Natural killer cell (primary cell): ENCODE measurements at regions not wholly inside any gene's neighbourhood (a gene's known extent, or its start where the extent isn't known, plus 50 kb on each side); places are given as distances from the start of the nearest gene placed in this dataset.

ENCODE experiments used
- ATAC-seq, 3 donors: fragments of 150-1000 bp in 2 of 3; fragments of 200-7000 bp in 1 of 3; cut with Tn5 transposase; 1 replicate in 1 of 3; 2 replicates in 2 of 3; pipeline ENCODE4 v1.10.0; 2021; ENCODE audit warnings: mild to moderate bottlenecking in 2 of 3, moderate library complexity in 2 of 3
- DNase-seq, 2 donors: peaks; one replicate each; pipeline versions ENCODE4 v3.0.0 to v3.0.0-alpha.2; 2013 to 2021; ENCODE audit warnings: mixed read lengths in 1 of 2
- H3K27ac ChIP-seq: one replicate; pipeline ENCODE4 v1.5.1; 2013; ENCODE audit warnings: mild to moderate bottlenecking, low read length
- H3K27me3 ChIP-seq: one replicate; pipeline ENCODE4 v1.6.1; 2013; ENCODE audit warnings: low read length; ENCODE audit not compliant: control insufficient read depth, insufficient read depth
- H3K36me3 ChIP-seq: one replicate; pipeline ENCODE4 v1.6.1; 2013; ENCODE audit warnings: low read length; ENCODE audit not compliant: control insufficient read depth, insufficient read depth
- H3K4me1 ChIP-seq: one replicate; pipeline ENCODE4 v1.6.1; 2013; ENCODE audit warnings: low read length; ENCODE audit not compliant: control insufficient read depth, insufficient read depth
- H3K4me3 ChIP-seq: one replicate; pipeline ENCODE4 v1.5.1; 2013; ENCODE audit warnings: low read length
- H3K9me3 ChIP-seq: one replicate; pipeline ENCODE4 v1.6.1; 2013; ENCODE audit warnings: low read length; ENCODE audit not compliant: control insufficient read depth, insufficient read depth
- H3K27ac Mint-ChIP-seq, 2 donors: one replicate each; pipeline ENCODE4 v1.8.0; 2022; ENCODE audit warnings: mild to moderate bottlenecking in 2 of 2, mixed read lengths in 2 of 2, moderate library complexity in 1 of 2
- H3K27me3 Mint-ChIP-seq, 2 donors: one replicate each; pipeline ENCODE4 v1.8.0; 2022; ENCODE audit warnings: low read depth in 2 of 2, mixed read lengths in 2 of 2
- H3K36me3 Mint-ChIP-seq: one replicate; pipeline ENCODE4 v1.8.0; 2022; ENCODE audit warnings: mixed read lengths
- H3K4me1 Mint-ChIP-seq, 2 donors: one replicate each; pipeline ENCODE4 v1.8.0; 2022; ENCODE audit warnings: mixed read lengths in 2 of 2
- H3K4me3 Mint-ChIP-seq: one replicate; pipeline ENCODE4 v1.8.0; 2022; ENCODE audit warnings: mild to moderate bottlenecking, moderate library complexity, mixed read lengths
- H3K9me3 Mint-ChIP-seq, 2 donors: one replicate each; pipeline ENCODE4 v1.8.0; 2022; ENCODE audit warnings: mixed read lengths in 2 of 2
- WGBS: methylation state at CpG from one replicate; pipeline ENCODE4 v1.1.7; 2013; ENCODE audit warnings: missing lambda C conversion rate; ENCODE audit not compliant: insufficient coverage; 5-methylcytosine and 5-hydroxymethylcytosine counted together
- intact Hi-C: fragments of 100-400 bp; cut with micrococcal nuclease; formaldehyde crosslinking; loops from one replicate; pipeline ENCODE4 v1.14.2; 2022
- TF ChIP-seq, protein P1 (sequence below): fragments of 200-600 bp; IDR thresholded peaks from one replicate; pipeline ENCODE4 v1.8.0; 2022; ENCODE audit warnings: antibody characterized with exemption

GRCh38 chr13:101003566-101003965 is 329.0 kb upstream of the TMTC4 start:
- Histone ChIP-seq H3K27me3 (no peaks in the 10 kb centered on the region), H3K4me3 (no peak overlapping the region), H3K36me3 (no peaks in the 10 kb centered on the region), H3K9me3 (no peaks in the 10 kb centered on the region), H3K27ac (no peak overlapping the region), H3K4me1 (no peaks in the 10 kb centered on the region)
- H3K27me3 Mint-ChIP-seq, result peaks cover 4 to 6% of the 10 kb centered on the region in 2 donors
- no peak for DNase-seq
- H3K27ac Mint-ChIP-seq, result no peak overlapping the region
- no peak for ATAC-seq
- no peak overlapping the region for H3K4me3 Mint-ChIP-seq
- H3K4me1 Mint-ChIP-seq, result no peaks in the 10 kb centered on the region
- H3K36me3 Mint-ChIP-seq, result no peaks in the 10 kb centered on the region
- TF ChIP-seq, protein P1, sequence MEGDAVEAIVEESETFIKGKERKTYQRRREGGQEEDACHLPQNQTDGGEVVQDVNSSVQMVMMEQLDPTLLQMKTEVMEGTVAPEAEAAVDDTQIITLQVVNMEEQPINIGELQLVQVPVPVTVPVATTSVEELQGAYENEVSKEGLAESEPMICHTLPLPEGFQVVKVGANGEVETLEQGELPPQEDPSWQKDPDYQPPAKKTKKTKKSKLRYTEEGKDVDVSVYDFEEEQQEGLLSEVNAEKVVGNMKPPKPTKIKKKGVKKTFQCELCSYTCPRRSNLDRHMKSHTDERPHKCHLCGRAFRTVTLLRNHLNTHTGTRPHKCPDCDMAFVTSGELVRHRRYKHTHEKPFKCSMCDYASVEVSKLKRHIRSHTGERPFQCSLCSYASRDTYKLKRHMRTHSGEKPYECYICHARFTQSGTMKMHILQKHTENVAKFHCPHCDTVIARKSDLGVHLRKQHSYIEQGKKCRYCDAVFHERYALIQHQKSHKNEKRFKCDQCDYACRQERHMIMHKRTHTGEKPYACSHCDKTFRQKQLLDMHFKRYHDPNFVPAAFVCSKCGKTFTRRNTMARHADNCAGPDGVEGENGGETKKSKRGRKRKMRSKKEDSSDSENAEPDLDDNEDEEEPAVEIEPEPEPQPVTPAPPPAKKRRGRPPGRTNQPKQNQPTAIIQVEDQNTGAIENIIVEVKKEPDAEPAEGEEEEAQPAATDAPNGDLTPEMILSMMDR, result no peak
- peaks cover 0 to 2% of the 10 kb centered on the region in 2 donors for H3K9me3 Mint-ChIP-seq
- intact Hi-C loops, result no loop called here

DNA sequence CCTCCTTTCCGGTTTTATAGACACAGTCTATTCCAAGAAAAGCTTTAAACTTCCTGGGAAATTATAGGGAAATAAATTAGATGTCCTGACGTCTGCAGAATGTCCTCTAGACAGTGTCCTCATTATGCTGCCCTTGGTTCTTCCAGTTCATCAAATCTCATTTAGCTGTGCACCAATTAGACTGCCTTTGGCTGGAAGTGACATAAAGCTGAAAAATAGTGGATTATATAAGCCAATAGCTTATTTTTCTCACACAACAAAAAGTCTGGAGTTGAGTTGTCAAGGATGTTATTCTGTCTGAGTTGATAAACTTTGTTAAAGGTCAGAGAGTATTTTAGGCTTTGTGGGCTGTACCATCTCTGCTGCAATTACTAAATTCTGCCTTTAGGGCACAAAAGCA is 314.8 kb upstream of the TMTC4 start:
- H3K4me1 ChIP-seq, result no peaks in the 10 kb centered on the region
- H3K27me3 Mint-ChIP-seq, result peaks cover 9 to 15% of the 10 kb centered on the region in 2 donors
- DNase-seq (no peak), ATAC-seq (no peak)
- TF ChIP-seq, protein P1, result no peak
- H3K4me3 ChIP-seq, result no peak overlapping the region
- no peaks in the 10 kb centered on the region for H3K36me3 ChIP-seq
- no peaks in the 10 kb centered on the region for H3K9me3 ChIP-seq
- no peaks in the 10 kb centered on the region for H3K36me3 Mint-ChIP-seq
- no peaks in the 10 kb centered on the region for H3K9me3 Mint-ChIP-seq
- no peak overlapping the region for H3K27ac Mint-ChIP-seq
- no peak overlapping the region for H3K4me3 Mint-ChIP-seq
- 40% methylated on average over 1 of the region's 2 CpGs for WGBS
- no peaks in the 10 kb centered on the region for H3K27me3 ChIP-seq
- H3K4me1 Mint-ChIP-seq, result peaks cover 0 to 2% of the 10 kb centered on the region in 2 donors
- H3K27ac ChIP-seq, result no peak overlapping the region
- intact Hi-C loops, result no loop called here

- Mint-ChIP-seq H3K4me3 (no peak overlapping the region), H3K36me3 (no peaks in the 10 kb centered on the region), H3K27ac (no peak overlapping the region), H3K27me3 (peaks cover 9 to 15% of the 10 kb centered on the region in 2 donors), H3K4me1 (peaks cover 0 to 5% of the 10 kb centered on the region in 2 donors), H3K9me3 (no peaks in the 10 kb centered on the region)
- TF ChIP-seq, protein P1, result no peak
- Histone ChIP-seq H3K4me3 (no peak overlapping the region), H3K27me3 (no peaks in the 10 kb centered on the region), H3K36me3 (no peaks in the 10 kb centered on the region), H3K27ac (no peak overlapping the region), H3K9me3 (no peaks in the 10 kb centered on the region), H3K4me1 (no peaks in the 10 kb centered on the region)
- ATAC-seq, result no peak
- intact Hi-C loops, result no loop called here
- WGBS, result 58% methylated on average over 2 of the region's 2 CpGs
- DNase-seq, result no peak
Observed at GRCh38 chr13:100988921-100989320, 314.3 kb upstream of the TMTC4 start.

DNA sequence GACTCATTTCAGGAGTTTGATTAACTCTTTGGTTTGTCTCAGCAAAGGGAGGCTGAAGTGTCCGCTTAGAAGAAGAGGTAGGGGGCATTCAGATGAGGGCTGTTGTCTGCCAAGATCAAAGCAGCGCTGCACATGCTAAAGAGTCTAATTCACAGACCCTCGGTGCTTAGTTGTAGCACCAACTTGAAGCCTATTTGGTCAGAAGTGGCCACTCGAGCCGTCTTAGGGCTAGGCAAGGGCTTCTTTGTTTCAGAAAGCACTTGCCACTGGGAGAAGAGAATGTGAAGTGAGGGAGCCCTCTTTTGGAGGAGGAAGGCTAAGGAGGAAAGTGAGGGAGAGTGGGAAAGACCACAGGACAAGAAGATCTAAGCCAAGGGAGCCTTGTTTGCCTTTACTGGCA is 313.4 kb upstream of the TMTC4 start:
- ATAC-seq (no peak), DNase-seq (no peak)
- WGBS, result 37% methylated on average over 5 of the region's 5 CpGs
- no peaks in the 10 kb centered on the region for H3K9me3 Mint-ChIP-seq
- no peak overlapping the region for H3K4me3 Mint-ChIP-seq
- H3K36me3 Mint-ChIP-seq, result no peaks in the 10 kb centered on the region
- Histone ChIP-seq H3K27me3 (no peaks in the 10 kb centered on the region), H3K9me3 (no peaks in the 10 kb centered on the region), H3K27ac (no peak overlapping the region), H3K36me3 (no peaks in the 10 kb centered on the region), H3K4me1 (no peaks in the 10 kb centered on the region), H3K4me3 (no peak overlapping the region)
- peaks cover 9 to 15% of the 10 kb centered on the region in 2 donors for H3K27me3 Mint-ChIP-seq
- intact Hi-C loops, result no loop called here
- H3K4me1 Mint-ChIP-seq, result peaks cover 0 to 5% of the 10 kb centered on the region in 2 donors
- TF ChIP-seq, protein P1, result no peak
- no peak overlapping the region for H3K27ac Mint-ChIP-seq
